HG03520 (cell line): ENCODE measurements at regions not wholly inside any gene's neighbourhood (a gene's known extent, or its start where the extent isn't known, plus 50 kb on each side); places are given as distances from the start of the nearest gene placed in this dataset.
"Not testable (repeated sequence)": the region's sequence is repeated elsewhere in the genome, so short reads cannot be mapped to it uniquely, and the experiment has no call there.

Source experiments
- ATAC-seq: cut with Tn5 transposase; IDR thresholded peaks from one replicate; pipeline ENCODE4 v1.9.1; 2021; ENCODE audit warnings: mild to moderate bottlenecking, moderate library complexity; ENCODE audit not compliant: unreplicated experiment

DNA sequence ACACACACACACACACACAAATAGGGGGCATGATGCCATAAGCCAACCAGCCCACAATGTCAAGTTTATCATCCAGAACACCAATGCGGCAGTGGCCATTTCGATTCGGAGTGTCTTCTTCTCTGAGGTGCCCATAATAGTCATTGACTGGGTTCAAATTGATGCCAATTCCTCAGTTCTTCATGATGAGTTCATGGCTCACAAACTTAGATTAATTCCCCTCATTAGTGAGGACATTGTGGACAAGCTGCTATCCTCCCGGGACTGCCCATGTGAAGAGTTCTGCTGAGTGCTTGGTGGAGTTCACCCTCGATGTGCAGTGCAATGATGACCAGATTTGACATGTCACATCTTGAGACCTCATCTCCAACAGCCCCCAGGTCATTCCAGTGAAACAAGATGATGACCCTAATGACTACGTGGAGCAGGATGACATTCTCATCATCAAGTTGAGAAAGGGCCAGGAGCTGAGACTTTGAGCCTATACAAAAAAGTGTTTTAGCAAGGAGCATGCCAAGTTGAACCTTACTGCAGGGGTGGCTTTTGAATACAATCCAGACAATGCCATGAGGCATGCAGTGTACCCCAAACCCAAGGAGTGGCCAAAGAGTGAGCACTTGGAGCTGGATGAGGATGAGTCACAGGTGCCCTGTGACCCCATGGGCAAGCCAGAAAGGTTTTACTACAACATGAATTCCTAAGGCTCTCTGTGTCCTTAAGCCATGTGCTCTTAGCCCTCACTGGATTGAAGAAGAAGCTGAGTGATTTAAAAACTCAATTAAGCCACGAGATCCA is 211.6 kb upstream of the SAMSN1 start:
- ATAC-seq, result no peak

DNA sequence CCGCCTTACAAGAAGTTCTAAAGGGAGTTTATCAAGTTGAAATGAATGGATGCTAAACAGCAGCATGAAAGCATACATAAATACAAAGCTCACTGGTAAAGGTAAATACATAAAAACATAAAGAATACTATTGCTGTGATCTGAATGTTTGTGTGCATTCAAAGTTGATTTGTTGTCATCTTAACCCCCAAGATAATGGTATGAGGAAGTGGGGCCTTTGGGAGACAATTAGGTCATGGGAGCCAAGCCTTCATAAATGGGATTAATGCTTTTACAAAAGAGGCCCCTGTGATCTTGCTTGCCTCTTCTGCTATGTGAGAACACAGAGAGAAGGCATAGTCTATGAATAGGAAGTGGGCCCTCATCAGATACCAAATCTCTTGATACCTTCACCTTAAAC is 209.0 kb upstream of the SAMSN1 start:
- ATAC-seq, result no peak

DNA sequence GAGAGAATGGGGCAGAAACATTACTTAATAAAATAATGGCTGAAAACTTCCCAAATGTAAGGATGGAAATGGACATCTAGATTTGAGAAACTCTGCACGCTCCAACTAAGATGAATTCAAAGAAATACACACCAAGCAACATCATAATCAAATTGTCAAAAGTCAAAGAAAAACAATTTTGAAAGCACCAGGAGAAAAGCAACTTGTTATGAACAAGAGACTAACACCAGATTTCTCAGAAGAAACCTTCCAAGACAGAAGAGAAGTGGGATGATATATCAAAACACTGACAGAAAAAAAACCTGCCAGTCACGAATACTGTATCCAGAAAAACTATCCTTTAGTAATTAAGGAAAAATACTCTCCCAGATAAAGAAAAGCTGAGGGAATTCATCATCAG is 208.6 kb upstream of the SAMSN1 start:
- ATAC-seq, result no peak

DNA sequence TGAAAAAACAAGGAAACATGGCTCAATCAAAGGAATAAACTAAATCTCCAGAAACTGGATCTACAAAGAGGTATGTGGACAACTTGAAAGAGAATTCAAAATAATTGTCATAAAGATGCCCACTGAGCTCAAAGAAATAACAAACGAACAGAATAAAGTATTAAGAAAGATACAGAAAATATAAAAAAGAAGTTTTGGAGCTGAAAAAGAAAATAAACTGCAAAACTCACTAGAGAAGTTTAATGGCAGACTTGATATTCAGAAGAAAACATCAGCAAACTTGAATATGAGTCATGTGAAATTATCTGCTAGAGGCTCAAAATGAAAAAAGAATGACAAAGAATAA is 208.1 kb upstream of the SAMSN1 start:
- ATAC-seq, result no peak

DNA sequence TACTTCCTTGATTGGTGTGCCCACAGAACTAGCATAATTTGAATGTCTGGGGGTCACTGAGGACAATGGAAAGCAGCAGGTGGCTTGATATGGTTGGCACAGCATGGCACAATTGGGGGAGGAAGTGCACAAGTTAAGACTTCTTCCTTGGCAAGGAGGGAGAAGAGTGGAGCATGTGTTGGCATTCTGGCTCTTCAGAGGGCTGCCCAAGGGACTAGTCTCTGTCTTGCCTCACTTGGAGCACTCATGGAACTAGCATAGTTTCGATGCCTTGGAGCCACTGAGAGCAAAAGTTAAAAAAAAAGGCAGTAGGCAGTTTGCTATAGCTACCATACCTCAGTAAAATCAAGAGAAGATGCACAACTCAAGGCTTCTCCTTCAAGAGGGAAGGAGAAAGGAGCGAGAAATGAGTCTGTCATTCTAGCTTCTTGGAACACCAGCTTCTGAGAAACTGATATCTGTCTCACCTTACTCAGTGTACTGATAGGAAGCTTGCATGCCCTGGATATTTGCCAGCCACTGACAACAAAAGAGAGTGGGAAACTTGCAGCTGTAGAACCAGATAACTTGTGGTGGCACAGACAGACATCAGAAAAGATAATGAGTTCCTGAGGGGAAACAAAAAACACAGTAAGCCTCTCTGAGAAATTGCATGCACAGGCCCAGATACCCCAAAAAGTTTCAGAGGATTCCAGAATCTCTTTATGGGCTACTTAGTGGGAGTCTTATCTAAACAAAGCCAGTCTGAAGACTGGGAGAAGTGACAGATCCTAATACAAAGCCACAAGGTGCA is 207.5 kb upstream of the SAMSN1 start:
- no peak for ATAC-seq

DNA sequence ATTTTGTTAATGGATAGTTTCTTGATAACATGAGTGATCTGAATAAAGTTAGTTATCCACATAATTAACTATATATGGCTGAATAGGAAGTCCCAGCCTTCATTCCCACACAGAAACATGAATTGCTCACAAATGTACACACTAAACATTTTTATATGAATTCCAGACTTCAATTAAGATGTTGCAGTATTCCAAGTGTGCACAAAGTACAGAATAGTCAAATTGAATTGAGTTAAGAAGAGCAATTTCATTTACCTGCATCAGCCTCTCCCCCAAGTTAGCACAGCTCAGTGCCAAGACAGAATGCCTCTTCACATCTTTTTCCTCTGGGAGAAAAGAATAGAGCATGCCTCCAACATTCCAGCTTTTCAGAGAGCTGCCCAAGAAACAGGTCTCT is 207.0 kb upstream of the SAMSN1 start:
- ATAC-seq, result no peak

DNA sequence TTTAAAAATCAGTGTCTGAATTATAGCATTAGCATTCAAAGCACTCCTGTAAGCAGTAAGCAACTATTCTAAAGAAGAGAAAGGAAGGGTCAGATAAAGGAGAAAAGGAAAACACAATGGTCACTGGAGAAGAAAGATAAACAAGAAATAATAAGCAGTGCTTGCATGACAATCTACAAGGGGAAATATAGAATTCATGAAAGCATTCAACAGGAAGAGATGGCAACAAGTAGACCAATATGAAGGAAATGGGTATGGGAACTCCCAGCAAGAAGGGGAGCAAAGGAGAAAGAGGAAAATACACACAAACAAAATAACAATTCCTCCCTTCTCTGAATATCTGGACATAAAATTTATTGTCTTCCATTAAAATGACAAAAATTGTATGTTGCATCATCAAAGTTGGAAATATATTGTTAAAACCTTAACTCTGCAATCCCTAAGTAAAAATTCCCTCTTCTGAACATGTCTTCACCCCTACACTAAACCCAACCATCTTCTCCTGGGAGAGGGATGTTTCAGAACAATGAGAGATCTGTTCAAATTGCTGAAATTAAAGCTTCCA is 206.3 kb upstream of the SAMSN1 start:
- ATAC-seq, result no peak

DNA sequence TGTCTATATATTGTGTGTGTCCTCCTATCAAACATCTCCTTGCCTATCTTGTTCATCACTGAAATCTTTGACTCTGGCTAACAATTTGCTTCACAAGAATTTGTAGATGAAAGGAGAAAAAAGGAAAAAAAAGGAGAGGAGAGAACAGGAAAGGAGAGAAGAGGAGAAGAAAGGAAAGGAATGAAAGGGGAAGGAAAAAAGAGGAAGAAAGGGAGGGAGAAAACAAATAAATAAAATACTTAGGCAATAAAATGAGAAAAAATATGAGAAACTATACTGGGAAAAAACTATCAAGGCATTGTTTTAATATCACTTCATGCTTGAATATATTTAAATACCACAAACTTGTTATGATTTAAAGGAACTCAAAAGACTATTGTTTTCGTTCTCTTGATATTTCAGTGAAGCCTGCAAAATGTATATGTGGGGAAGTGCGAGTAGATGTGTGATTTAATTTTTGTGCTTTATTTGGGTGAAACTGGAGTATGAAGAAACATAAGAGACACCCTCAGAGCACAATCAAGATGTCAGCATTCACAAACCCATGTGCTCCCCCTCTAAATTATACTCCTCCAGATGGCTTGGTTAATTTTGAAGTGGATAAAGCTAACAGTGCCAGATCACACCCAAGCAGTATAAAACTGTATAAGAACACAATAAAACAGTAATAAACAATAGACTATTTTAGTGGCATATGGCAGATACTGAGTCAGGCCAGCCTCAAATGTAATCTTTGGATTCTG is 205.7 kb upstream of the SAMSN1 start:
- no peak for ATAC-seq

DNA sequence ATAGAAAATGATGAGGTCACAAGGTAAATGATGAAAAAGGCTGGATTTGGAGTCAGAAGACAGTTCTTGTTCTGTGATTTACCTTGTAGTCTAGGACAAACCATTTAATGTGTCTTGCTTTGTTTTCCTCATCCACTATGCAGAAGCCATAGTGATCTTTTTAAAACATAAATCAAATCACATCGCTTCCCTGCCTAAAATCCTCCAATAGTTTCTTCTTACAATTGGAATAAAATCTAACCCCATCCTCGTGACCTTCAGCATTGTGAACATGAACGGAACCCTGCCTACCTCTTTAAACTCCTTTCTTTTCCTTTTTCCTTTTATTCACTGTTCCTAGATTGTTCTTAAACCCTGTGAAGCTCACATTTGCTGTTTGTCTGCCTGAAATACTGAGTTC is 204.9 kb upstream of the SAMSN1 start:
- ATAC-seq, result no peak

DNA sequence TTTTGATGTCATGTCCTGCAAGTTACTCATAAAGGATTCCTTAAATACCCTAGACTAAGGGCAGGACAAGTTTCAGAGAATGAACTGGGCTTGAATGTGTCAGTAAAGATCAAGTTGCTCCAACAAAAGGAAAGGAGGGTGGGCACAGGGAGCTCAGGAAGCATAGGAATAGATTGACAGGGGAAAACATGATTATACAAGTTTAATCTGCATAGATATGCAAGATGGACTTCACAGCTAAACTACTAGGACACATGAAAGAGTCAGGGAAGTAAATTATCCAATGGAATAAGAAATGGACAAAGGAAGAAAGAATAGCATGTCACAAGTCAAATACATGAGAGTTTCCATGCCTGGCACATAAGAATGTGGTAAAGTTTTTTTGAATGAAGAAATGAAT is 203.9 kb upstream of the SAMSN1 start:
- no peak for ATAC-seq

DNA sequence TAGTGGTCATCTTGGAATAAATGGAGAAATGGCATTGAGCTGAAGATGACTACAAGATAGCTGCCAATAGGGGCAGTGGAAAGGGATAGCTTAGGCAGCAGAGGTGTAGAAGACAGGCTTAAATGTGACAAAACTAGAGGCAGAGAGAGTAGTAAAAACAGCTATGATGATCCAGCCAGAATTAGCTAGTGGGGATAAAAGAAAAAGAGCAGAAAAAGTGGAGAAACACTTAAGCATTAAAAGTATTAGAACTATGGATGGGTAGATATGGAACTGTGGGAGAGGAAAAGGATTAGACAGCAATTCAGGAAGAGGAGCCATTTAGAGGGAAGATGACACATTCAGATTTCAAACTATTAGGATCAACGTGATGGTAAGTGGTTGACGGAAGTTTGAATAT is 202.5 kb upstream of the SAMSN1 start:
- no peak for ATAC-seq

DNA sequence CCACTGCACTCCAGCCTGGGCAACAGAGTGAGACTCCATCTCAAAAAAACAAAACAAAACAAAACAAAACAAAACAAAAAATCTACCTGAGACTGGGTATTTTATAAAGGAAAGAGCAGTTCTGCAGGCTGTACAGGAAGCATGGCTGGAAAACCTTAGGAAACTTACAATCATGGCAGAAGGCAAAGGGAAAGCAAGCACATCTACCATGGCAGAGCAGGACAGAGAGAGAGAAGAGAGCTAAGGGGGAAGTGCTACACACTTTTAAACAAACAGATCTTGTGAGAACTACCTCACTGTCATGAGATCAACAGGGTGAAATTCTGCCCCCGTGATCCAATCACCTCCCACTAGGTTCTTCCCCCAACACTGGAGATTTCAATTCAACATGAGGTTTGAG is 198.3 kb upstream of the SAMSN1 start:
- no peak for ATAC-seq

DNA sequence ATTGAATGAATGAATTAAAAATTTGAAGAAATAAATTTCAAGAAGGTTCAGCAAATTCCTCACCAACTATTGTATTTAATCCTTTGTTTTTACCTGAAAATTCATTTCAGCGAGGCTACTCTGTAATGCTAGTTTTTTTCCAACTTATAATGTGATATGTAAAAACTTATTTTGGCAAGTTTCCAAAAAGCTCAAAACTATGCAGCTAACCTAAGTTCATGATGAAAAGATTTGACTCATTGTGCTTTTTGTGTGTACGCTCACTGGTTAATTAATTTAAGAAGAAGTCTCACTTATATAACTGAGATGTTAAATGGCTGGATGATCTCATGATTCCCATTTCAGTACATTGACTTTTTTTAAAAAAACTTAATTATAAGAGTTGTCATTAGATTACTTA is 196.0 kb upstream of the SAMSN1 start:
- no peak for ATAC-seq

DNA sequence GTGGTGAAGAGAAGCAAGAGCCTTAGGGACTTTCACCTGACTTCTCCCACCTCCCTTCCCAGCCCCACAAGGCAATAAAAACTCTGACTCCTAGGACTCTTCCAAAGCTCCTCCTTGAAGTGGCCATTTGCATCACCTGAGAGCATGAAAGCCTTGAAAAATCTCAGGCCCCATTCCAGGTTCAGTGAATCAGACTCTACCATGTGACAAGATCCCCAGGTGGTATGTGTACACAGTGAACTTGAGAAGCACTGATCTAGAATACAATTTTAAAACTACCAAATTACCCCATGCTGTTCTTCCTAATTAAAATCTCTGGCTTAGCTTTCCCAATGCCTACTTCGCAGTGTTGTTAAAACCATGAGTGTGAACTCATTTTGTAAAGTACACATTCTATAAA is 195.1 kb upstream of the SAMSN1 start:
- no peak for ATAC-seq

DNA sequence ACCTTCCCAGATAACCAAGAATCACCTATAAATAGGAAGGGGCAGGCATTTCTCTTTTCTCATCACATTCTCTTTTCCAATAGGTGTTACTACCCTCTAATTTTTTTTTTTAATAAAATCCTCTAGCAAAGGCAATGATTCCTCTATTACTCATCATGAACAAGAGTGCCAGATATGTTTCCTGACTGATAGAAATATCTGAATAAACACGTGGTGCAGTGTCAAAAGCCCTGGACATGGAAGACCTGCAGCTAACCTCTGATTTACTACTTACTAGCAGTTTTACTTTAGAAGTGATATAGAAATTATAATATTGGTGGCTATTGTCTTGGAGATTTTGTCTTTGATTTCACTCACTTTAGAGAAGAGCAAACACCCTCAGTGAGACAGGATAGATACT is 194.6 kb upstream of the SAMSN1 start:
- no peak for ATAC-seq

DNA sequence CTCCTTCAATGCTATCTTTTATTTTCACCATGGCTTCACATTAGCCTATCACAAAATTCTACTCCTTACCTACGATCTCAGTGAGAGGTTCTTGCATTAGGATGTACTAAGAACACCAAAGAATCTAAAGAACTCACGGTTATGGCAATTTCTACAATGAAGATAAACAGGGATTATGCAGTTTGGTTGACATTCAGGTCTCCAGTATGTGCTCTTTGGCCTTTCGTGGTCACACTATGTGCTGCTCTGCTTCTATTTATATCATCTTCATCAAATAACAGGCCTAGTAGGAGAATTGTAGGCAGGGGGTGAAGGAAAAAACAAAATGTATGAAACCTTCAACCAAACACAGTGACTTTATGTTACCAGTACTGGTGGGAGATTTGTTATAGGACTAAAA is 194.0 kb upstream of the SAMSN1 start:
- ATAC-seq, result no peak

DNA sequence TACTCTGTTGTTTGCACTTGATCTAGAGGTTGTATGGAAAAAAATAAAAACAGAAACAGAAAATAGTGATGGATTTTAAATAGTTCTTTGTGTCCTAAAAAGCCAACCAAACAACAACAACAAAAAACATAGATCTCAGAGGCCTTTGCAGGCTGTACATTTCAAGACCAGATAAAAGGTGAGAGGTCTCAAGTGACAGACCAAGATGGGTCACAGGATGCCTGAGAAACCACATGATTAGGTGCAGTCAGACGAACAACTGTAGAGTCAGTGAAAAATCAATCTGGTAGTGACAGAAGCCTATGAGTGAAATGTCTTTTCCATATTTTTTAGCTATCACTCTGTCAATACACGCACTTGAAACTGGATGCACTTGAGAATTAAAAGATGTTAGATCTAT is 193.5 kb upstream of the SAMSN1 start:
- ATAC-seq, result no peak

DNA sequence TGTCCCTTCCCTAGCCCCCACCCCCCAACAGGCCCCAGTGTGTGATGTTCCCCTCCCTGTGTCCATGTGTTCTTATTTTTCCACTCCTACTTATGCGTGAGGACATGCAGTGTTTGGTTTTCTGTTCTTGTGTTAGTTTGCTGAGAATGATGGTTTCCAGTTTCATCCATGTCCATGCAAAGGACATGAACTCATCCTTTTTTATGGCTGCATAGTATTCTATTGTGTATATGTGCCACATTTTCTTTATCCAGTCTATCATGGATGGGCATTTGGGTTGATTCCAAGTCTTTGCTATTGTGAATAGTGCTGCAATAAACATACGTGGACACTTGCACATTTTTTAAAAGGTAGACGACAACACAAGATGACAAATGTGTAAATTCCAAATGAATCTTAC is 192.5 kb upstream of the SAMSN1 start:
- ATAC-seq, result not testable (repeated sequence)

DNA sequence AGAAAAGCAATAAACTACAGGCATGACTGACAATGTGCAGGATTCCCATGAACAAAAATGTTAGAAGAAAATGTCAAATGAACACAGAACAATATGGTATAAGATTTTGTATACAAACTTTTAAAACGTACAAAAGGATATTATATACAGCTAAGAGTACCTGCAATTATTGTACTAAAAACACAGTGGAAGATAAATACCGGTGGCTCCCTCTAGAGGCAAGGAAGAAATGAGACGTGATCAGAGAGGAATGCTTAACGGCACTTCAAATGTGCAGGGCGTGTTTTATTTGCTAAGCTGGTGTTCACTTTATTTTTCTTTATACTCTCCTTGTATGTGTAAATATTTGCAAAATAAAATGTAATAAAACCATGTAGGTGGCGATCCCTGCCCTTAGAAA is 191.8 kb upstream of the SAMSN1 start:
- ATAC-seq, result no peak

DNA sequence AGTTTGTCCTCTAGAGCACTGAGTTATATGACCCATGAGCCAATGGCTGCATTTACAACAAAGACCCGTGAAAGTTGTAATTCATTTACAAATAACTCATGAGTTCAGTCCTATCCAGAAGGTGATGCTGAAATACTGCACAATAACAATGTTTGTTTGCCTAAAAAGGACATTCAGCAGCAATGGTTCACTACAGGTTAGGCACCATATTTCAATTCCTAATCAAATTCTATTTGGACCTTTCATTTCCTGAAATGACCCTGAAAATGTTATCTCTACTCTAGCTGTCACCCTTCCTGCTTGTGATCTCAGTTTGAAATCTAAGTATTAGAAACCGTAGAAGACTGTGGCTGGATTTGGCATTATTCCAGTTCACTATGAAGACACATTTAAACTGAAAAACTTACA is 191.2 kb upstream of the SAMSN1 start:
- ATAC-seq, result no peak

DNA sequence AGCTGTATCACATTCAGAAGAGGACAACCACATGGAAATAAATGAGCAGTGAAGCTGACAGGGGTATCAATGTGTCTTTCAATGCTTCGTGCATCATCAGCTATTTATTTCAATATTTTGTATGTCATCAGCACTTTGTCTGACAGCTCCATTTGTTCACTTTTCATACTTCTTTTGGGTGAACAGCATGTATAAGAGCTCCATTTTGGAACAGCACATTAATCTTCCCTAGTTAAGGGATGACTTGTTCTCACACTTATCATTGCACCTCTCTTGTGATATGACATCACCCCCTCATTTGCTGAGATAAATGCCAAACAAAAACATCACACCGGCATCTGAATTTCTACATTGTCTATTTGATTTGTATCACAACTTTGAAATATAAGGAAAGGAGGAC is 190.6 kb upstream of the SAMSN1 start:
- ATAC-seq, result no peak

DNA sequence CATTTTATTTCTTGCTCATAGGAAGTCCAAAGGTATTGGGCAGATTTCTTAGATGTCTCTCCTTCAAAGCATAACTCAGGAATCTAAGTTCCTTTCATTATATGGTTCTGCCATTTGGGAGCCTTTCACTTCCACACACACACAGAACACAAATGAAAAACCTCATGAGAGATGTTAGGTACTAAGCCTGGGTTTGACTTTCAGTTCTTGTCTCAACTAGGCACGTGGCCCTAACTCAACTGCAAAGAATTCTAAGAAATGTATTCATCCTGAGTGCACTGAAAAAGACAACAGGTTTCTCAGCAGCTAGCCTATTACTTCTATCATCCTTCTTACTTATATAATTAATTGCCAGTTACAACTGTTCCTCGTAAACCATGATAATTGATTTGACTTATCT is 190.0 kb upstream of the SAMSN1 start:
- ATAC-seq, result peak; percentile 71
